ENCODE measurements at regions not wholly inside any gene's neighbourhood (a gene's known extent, or its start where the extent isn't known, plus 50 kb on each side); places are given as distances from the start of the nearest gene placed in this dataset.
"Not testable (repeated sequence)": the region's sequence is repeated elsewhere in the genome, so short reads cannot be mapped to it uniquely, and the experiment has no call there.

- Histone ChIP-seq H3K27me3 (ENCODE audit: control insufficient read depth, insufficient read depth, low read length) (no peaks in the 10 kb centered on the region), H3K4me3 (ENCODE audit: low read depth, low read length) (no peak overlapping the region), H3K36me3 (ENCODE audit: control insufficient read depth, insufficient read depth, low read length) (no peaks in the 10 kb centered on the region)
- DNase-seq (ENCODE audit: low read depth) = no peak
- TF ChIP-seq CTCF (IDR thresholded peaks at IDR 0.05; ENCODE audit: insufficient read depth, low read length, poor library complexity, severe bottlenecking) = no peak
Observed at GRCh38 chr9:2439957-2440356, 181.6 kb upstream of the VLDLR start.

GRCh38 chr9:2443933-2444332, 177.7 kb upstream of the VLDLR start:
- not testable (repeated sequence) for DNase-seq (ENCODE audit: low read depth); H3K36me3 ChIP-seq (ENCODE audit: control insufficient read depth, insufficient read depth, low read length); H3K27me3 ChIP-seq (ENCODE audit: control insufficient read depth, insufficient read depth, low read length); H3K4me3 ChIP-seq (ENCODE audit: low read depth, low read length)

- no peaks in the 10 kb centered on the region for H3K27me3 ChIP-seq (ENCODE audit: control insufficient read depth, insufficient read depth, low read length)
- DNase-seq (ENCODE audit: low read depth) = no peak
- TF ChIP-seq CTCF (IDR thresholded peaks at IDR 0.05; ENCODE audit: insufficient read depth, low read length, poor library complexity, severe bottlenecking) = no peak
- H3K4me3 ChIP-seq (ENCODE audit: low read depth, low read length) = no peak overlapping the region
- H3K36me3 ChIP-seq (ENCODE audit: control insufficient read depth, insufficient read depth, low read length) = no peaks in the 10 kb centered on the region
Observed at GRCh38 chr9:2448193-2448738, 173.3 kb upstream of the VLDLR start.

GRCh38 chr9:2453106-2453505, 168.5 kb upstream of the VLDLR start:
- no peak for DNase-seq (ENCODE audit: low read depth)
- Histone ChIP-seq H3K36me3 (ENCODE audit: control insufficient read depth, insufficient read depth, low read length) (no peaks in the 10 kb centered on the region), H3K4me3 (ENCODE audit: low read depth, low read length) (no peak overlapping the region), H3K27me3 (ENCODE audit: control insufficient read depth, insufficient read depth, low read length) (no peaks in the 10 kb centered on the region)
- TF ChIP-seq CTCF (IDR thresholded peaks at IDR 0.05; ENCODE audit: insufficient read depth, low read length, poor library complexity, severe bottlenecking) = no peak

- no peak for TF ChIP-seq CTCF (IDR thresholded peaks at IDR 0.05; ENCODE audit: insufficient read depth, low read length, poor library complexity, severe bottlenecking)
- Histone ChIP-seq H3K36me3 (ENCODE audit: control insufficient read depth, insufficient read depth, low read length) (no peaks in the 10 kb centered on the region), H3K4me3 (ENCODE audit: low read depth, low read length) (no peak overlapping the region), H3K27me3 (ENCODE audit: control insufficient read depth, insufficient read depth, low read length) (no peaks in the 10 kb centered on the region)
- DNase-seq (ENCODE audit: low read depth) = no peak
Observed at GRCh38 chr9:2453701-2454100, 167.9 kb upstream of the VLDLR start.

GRCh38 chr9:2459756-2460155, 161.8 kb upstream of the VLDLR start:
- no peak overlapping the region for H3K4me3 ChIP-seq (ENCODE audit: low read depth, low read length)
- H3K27me3 ChIP-seq (ENCODE audit: control insufficient read depth, insufficient read depth, low read length) = no peaks in the 10 kb centered on the region
- TF ChIP-seq CTCF (IDR thresholded peaks at IDR 0.05; ENCODE audit: insufficient read depth, low read length, poor library complexity, severe bottlenecking) = no peak
- no peaks in the 10 kb centered on the region for H3K36me3 ChIP-seq (ENCODE audit: control insufficient read depth, insufficient read depth, low read length)
- no peak for DNase-seq (ENCODE audit: low read depth)
